ENCODE measurements at regions not wholly inside any gene's neighbourhood (a gene's known extent, or its start where the extent isn't known, plus 50 kb on each side); places are given as distances from the start of the nearest gene placed in this dataset.

- Histone ChIP-seq H3K27ac (ENCODE audit: low read depth) (no peak overlapping the region), H3K4me1 (ENCODE audit: insufficient read depth) (no peaks in the 10 kb centered on the region), H3K36me3 (ENCODE audit: insufficient read depth) (no peaks in the 10 kb centered on the region), H3K4me3 (ENCODE audit: low read depth, low read length) (no peak overlapping the region)
- WGBS: 62% methylated on average over 2 of the region's 2 CpGs
- DNase-seq (ENCODE audit: extremely low spot score): no peak
Observed at GRCh38 chr3:94179059-94179458, 116.2 kb downstream of the NSUN3 start.

GRCh38 chr3:94183551-94183950 lies 120.7 kb downstream of the NSUN3 start:
- Histone ChIP-seq H3K4me1 (ENCODE audit: insufficient read depth) (no peaks in the 10 kb centered on the region), H3K36me3 (ENCODE audit: insufficient read depth) (no peaks in the 10 kb centered on the region), H3K27ac (ENCODE audit: low read depth) (no peak overlapping the region), H3K4me3 (ENCODE audit: low read depth, low read length) (no peak overlapping the region)
- WGBS: 84% methylated on average over 6 of the region's 6 CpGs
- no peak for DNase-seq (ENCODE audit: extremely low spot score)

GRCh38 chr3:94184781-94185180 lies 121.9 kb downstream of the NSUN3 start:
- H3K4me3 ChIP-seq (ENCODE audit: low read depth, low read length): no peak overlapping the region
- no peaks in the 10 kb centered on the region for H3K4me1 ChIP-seq (ENCODE audit: insufficient read depth)
- H3K36me3 ChIP-seq (ENCODE audit: insufficient read depth): no peaks in the 10 kb centered on the region
- 63% methylated on average over 1 of the region's 1 CpG for WGBS
- no peak for DNase-seq (ENCODE audit: extremely low spot score)
- H3K27ac ChIP-seq (ENCODE audit: low read depth): no peak overlapping the region

GRCh38 chr3:94185753-94186152 lies 122.9 kb downstream of the NSUN3 start:
- Histone ChIP-seq H3K4me3 (ENCODE audit: low read depth, low read length) (no peak overlapping the region), H3K4me1 (ENCODE audit: insufficient read depth) (no peaks in the 10 kb centered on the region), H3K36me3 (ENCODE audit: insufficient read depth) (no peaks in the 10 kb centered on the region), H3K27ac (ENCODE audit: low read depth) (no peak overlapping the region)
- no peak for DNase-seq (ENCODE audit: extremely low spot score)
- WGBS: 86% methylated on average over 2 of the region's 2 CpGs

GRCh38 chr3:94187697-94188096 lies 124.8 kb downstream of the NSUN3 start:
- no peak overlapping the region for H3K4me3 ChIP-seq (ENCODE audit: low read depth, low read length)
- WGBS: 87% methylated on average over 2 of the region's 2 CpGs
- H3K27ac ChIP-seq (ENCODE audit: low read depth): no peak overlapping the region
- H3K4me1 ChIP-seq (ENCODE audit: insufficient read depth): no peaks in the 10 kb centered on the region
- DNase-seq (ENCODE audit: extremely low spot score): no peak
- H3K36me3 ChIP-seq (ENCODE audit: insufficient read depth): no peaks in the 10 kb centered on the region

GRCh38 chr3:94195381-94195780 lies 132.5 kb downstream of the NSUN3 start:
- H3K27ac ChIP-seq (ENCODE audit: low read depth): no peak overlapping the region
- 82% methylated on average over 2 of the region's 2 CpGs for WGBS
- no peak overlapping the region for H3K4me3 ChIP-seq (ENCODE audit: low read depth, low read length)

GRCh38 chr3:94206291-94206690 lies 143.4 kb downstream of the NSUN3 start:
- Histone ChIP-seq H3K4me3 (ENCODE audit: low read depth, low read length) (no peak overlapping the region), H3K4me1 (ENCODE audit: insufficient read depth) (no peaks in the 10 kb centered on the region), H3K36me3 (ENCODE audit: insufficient read depth) (no peaks in the 10 kb centered on the region), H3K27ac (ENCODE audit: low read depth) (no peak overlapping the region)
- 87% methylated on average over 2 of the region's 2 CpGs for WGBS
- no peak for DNase-seq (ENCODE audit: extremely low spot score)

More at GRCh38 chr3:94195381-94195780, 132.5 kb downstream of the NSUN3 start:
- no peak for DNase-seq (ENCODE audit: extremely low spot score)
- Histone ChIP-seq H3K4me1 (ENCODE audit: insufficient read depth) (no peaks in the 10 kb centered on the region), H3K36me3 (ENCODE audit: insufficient read depth) (no peaks in the 10 kb centered on the region)

- H3K4me3 ChIP-seq (ENCODE audit: low read depth, low read length): no peak overlapping the region
- no peaks in the 10 kb centered on the region for H3K4me1 ChIP-seq (ENCODE audit: insufficient read depth)
- no peak overlapping the region for H3K27ac ChIP-seq (ENCODE audit: low read depth)
- no peaks in the 10 kb centered on the region for H3K36me3 ChIP-seq (ENCODE audit: insufficient read depth)
- 90% methylated on average over 1 of the region's 1 CpG for WGBS
- no peak for DNase-seq (ENCODE audit: extremely low spot score)
Observed at GRCh38 chr3:94210256-94210655, 147.4 kb downstream of the NSUN3 start.

- no peaks in the 10 kb centered on the region for H3K36me3 ChIP-seq (ENCODE audit: insufficient read depth)
- H3K4me1 ChIP-seq (ENCODE audit: insufficient read depth): no peaks in the 10 kb centered on the region
- DNase-seq (ENCODE audit: extremely low spot score): no peak
- WGBS: 68% methylated on average over 4 of the region's 4 CpGs
- H3K27ac ChIP-seq (ENCODE audit: low read depth): no peak overlapping the region
- H3K4me3 ChIP-seq (ENCODE audit: low read depth, low read length): no peak overlapping the region
Observed at GRCh38 chr3:94217406-94217805, 154.5 kb downstream of the NSUN3 start.

- DNase-seq (ENCODE audit: extremely low spot score): no peak
- Histone ChIP-seq H3K4me3 (ENCODE audit: low read depth, low read length) (no peak overlapping the region), H3K27ac (ENCODE audit: low read depth) (no peak overlapping the region), H3K4me1 (ENCODE audit: insufficient read depth) (no peaks in the 10 kb centered on the region), H3K36me3 (ENCODE audit: insufficient read depth) (no peaks in the 10 kb centered on the region)
- WGBS: 79% methylated on average over 2 of the region's 2 CpGs
Observed at GRCh38 chr3:94220426-94220825, 157.6 kb downstream of the NSUN3 start.

- Histone ChIP-seq H3K27ac (ENCODE audit: low read depth) (no peak overlapping the region), H3K4me1 (ENCODE audit: insufficient read depth) (no peaks in the 10 kb centered on the region), H3K4me3 (ENCODE audit: low read depth, low read length) (no peak overlapping the region), H3K36me3 (ENCODE audit: insufficient read depth) (no peaks in the 10 kb centered on the region)
- DNase-seq (ENCODE audit: extremely low spot score): no peak
Observed at GRCh38 chr3:94221829-94222228, 159.0 kb downstream of the NSUN3 start.

- no peak for DNase-seq (ENCODE audit: extremely low spot score)
- no peaks in the 10 kb centered on the region for H3K36me3 ChIP-seq (ENCODE audit: insufficient read depth)
- WGBS: 62% methylated on average over 5 of the region's 5 CpGs
Observed at GRCh38 chr3:94225148-94225865, 162.4 kb downstream of the NSUN3 start.

GRCh38 chr3:94226078-94226477 lies 163.2 kb downstream of the NSUN3 start:
- Histone ChIP-seq H3K4me3 (ENCODE audit: low read depth, low read length) (no peak overlapping the region), H3K27ac (ENCODE audit: low read depth) (no peak overlapping the region), H3K36me3 (ENCODE audit: insufficient read depth) (peaks cover 2% of the 10 kb centered on the region), H3K4me1 (ENCODE audit: insufficient read depth) (no peaks in the 10 kb centered on the region)
- DNase-seq (ENCODE audit: extremely low spot score): no peak
- 63% methylated on average over 4 of the region's 4 CpGs for WGBS

More at GRCh38 chr3:94225148-94225865, 162.4 kb downstream of the NSUN3 start:
- no peak overlapping the region for H3K27ac ChIP-seq (ENCODE audit: low read depth)
- no peak overlapping the region for H3K4me3 ChIP-seq (ENCODE audit: low read depth, low read length)
- no peaks in the 10 kb centered on the region for H3K4me1 ChIP-seq (ENCODE audit: insufficient read depth)

- H3K27ac ChIP-seq (ENCODE audit: low read depth): no peak overlapping the region
- H3K4me1 ChIP-seq (ENCODE audit: insufficient read depth): no peaks in the 10 kb centered on the region
- peaks cover 2% of the 10 kb centered on the region for H3K36me3 ChIP-seq (ENCODE audit: insufficient read depth)
- H3K4me3 ChIP-seq (ENCODE audit: low read depth, low read length): no peak overlapping the region
- DNase-seq (ENCODE audit: extremely low spot score): no peak
- WGBS: 81% methylated on average over 3 of the region's 3 CpGs
Observed at GRCh38 chr3:94232921-94233320, 170.1 kb downstream of the NSUN3 start.

All from urinary bladder (tissue), 3 donors.